Body of pancreas (tissue), 4 donors: ENCODE measurements at regions not wholly inside any gene's neighbourhood (a gene's known extent, or its start where the extent isn't known, plus 50 kb on each side); places are given as distances from the start of the nearest gene placed in this dataset.

Experiments used
- ATAC-seq: fragments of 150-250 bp; one replicate; pipeline ENCODE4 v1.9.1; 2016
- DNase-seq, 4 donors: peaks; one replicate each; pipeline ENCODE4 v3.0.0-alpha.2; 2019
- H3K27ac ChIP-seq, 4 donors: fragments of 200-600 bp; sonication (generic); 1 replicate in 3 of 4; 2 replicates in 1 of 4; pipeline versions ENCODE4 v1.5.1 to v1.6.1; 2016 to 2019; ENCODE audit warnings: mild to moderate bottlenecking in 1 of 4, mixed read lengths in 1 of 4, moderate library complexity in 1 of 4
- H3K27me3 ChIP-seq, 2 donors: fragments of 200-600 bp; sonication (generic); one replicate each; pipeline ENCODE4 v1.6.0; 2016; ENCODE audit warnings: mild to moderate bottlenecking in 1 of 2
- H3K36me3 ChIP-seq, 2 donors: fragments of 200-600 bp; sonication (generic); replicated peaks in 1 of 2; 2 replicates each; pipeline ENCODE4 v1.5.1; 2016; ENCODE audit warnings: low read depth in 2 of 2; ENCODE audit not compliant: insufficient read depth in 1 of 2
- H3K4me1 ChIP-seq: fragments of 200-600 bp; sonication (generic); one replicate; pipeline ENCODE4 v1.6.0; 2016
- H3K4me3 ChIP-seq, 2 donors: fragments of 200-600 bp; sonication (generic); 1 replicate in 1 of 2; 2 replicates in 1 of 2; pipeline ENCODE4 v1.5.1; 2016 to 2019
- H3K9me3 ChIP-seq, 3 donors: fragments of 200-600 bp; sonication (generic); 1 replicate in 2 of 3; 2 replicates in 1 of 3; pipeline ENCODE4 v1.5.1; 2016
- CTCF ChIP-seq, 7 experiments: fragments of 450-650 bp in 4 of 7; fragments of 200-600 bp in 3 of 7; sonication (generic) in 3 of 7; IDR thresholded peaks; one replicate each; pipeline ENCODE4 v1.5.1; 2016 to 2019; ENCODE audit warnings: antibody characterized with exemption in 7 of 7
- POLR2A ChIP-seq, 3 donors: fragments of 450-650 bp; IDR thresholded peaks; one replicate each; pipeline ENCODE4 v1.6.1; 2016; ENCODE audit warnings: antibody characterized with exemption in 3 of 3, mild to moderate bottlenecking in 2 of 3
- WGBS, 2 donors: methylation state at CpG; one replicate each; pipeline ENCODE4 v1.1.5; 2017; 5-methylcytosine and 5-hydroxymethylcytosine counted together
- intact Hi-C: fragments of 100-400 bp; cut with DNase I; formaldehyde crosslinking; loops from one replicate; pipeline ENCODE4 v1.15.1; 2023

- Histone ChIP-seq H3K9me3 (no peaks in the 10 kb centered on the region), H3K4me3 (no peak overlapping the region), H3K27ac (no peak overlapping the region), H3K36me3 (no peaks in the 10 kb centered on the region), H3K4me1 (peaks cover 18% of the 10 kb centered on the region), H3K27me3 (no peaks in the 10 kb centered on the region)
- ATAC-seq (no peak), DNase-seq (no peak)
- TF ChIP-seq CTCF (IDR thresholded peaks at IDR 0.05) (no peak), POLR2A (IDR thresholded peaks at IDR 0.05) (no peak)
- intact Hi-C loops = no loop called here
These were observed 56.5 kb upstream of the BACH1 start for GRCh38 chr21:29242201-29242600.

DNA sequence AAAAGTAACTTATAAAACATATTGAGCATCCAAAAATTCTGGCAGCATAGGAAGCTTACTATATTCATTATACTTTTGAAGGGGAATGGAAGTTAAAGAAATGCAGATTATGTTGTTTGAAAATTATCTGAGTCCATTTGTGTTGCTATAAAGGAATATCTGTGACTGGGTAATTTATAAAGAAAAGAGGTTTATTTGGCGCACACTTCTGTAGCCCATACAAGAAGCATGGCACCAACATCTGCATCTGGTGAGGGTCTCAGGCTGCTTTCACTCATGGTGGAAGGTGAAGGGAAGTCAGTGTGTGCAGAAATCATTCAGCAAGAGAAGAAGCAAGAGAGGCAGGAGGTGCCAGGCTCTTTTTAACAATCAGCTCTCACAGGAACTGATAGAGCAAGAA, 55.5 kb upstream of the BACH1 start:
- H3K4me1 ChIP-seq = peaks cover 8% of the 10 kb centered on the region
- H3K27ac ChIP-seq = no peak overlapping the region
- H3K36me3 ChIP-seq = no peaks in the 10 kb centered on the region
- no peaks in the 10 kb centered on the region for H3K9me3 ChIP-seq
- 97 to 100% methylated on average over 1 of the region's 1 CpG for WGBS, 2 donors
- ATAC-seq = no peak
- H3K27me3 ChIP-seq = no peaks in the 10 kb centered on the region
- intact Hi-C loops = no loop called here
- TF ChIP-seq CTCF (IDR thresholded peaks at IDR 0.05) (no peak), POLR2A (IDR thresholded peaks at IDR 0.05) (no peak)
- no peak for DNase-seq
- no peak overlapping the region for H3K4me3 ChIP-seq

DNA sequence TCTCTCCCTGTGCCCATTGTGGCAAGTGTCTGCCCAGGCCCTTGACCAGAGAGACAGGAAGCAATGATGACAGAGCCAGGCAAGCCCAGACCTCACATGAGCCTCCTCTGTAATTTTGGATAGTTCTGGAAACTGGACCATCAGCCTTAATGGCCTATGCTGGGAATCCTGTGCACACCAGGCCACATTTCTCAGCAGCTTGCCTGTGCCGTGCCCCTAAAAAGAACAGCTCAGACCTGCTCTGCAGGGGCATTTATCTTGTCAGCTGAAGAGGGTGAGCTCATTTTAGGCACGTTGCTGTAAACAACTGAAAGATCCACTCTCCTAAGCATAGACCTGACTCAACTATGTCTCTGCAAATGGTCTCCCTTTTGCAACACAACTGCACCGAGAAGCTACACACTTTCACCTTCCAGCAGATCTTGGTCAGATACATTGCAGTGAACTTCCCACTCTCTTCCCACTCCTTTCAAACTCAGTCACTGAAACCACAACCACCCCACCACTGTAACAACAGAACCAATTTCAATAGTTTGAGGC, 53.5 kb upstream of the BACH1 start:
- no peaks in the 10 kb centered on the region for H3K9me3 ChIP-seq
- WGBS, 2 donors = 36 to 63% methylated on average over 3 of the region's 3 CpGs
- ATAC-seq (peak; percentile 35), DNase-seq (peak in 2 of 4 donors; percentile 20 to 23)
- no peaks in the 10 kb centered on the region for H3K36me3 ChIP-seq
- H3K27ac ChIP-seq = peak overlapping the region in 2 of 4 donors; percentile 2 to 9
- intact Hi-C loops = no loop called here
- H3K27me3 ChIP-seq = no peaks in the 10 kb centered on the region
- H3K4me3 ChIP-seq = no peak overlapping the region
- peaks cover 7% of the 10 kb centered on the region for H3K4me1 ChIP-seq
- no peak for TF ChIP-seq CTCF (IDR thresholded peaks at IDR 0.05)
- TF ChIP-seq POLR2A (IDR thresholded peaks at IDR 0.05) = no peak

- Histone ChIP-seq H3K27ac (no peak overlapping the region), H3K4me1 (peaks cover 7% of the 10 kb centered on the region), H3K9me3 (no peaks in the 10 kb centered on the region), H3K36me3 (no peaks in the 10 kb centered on the region), H3K27me3 (no peaks in the 10 kb centered on the region), H3K4me3 (no peak overlapping the region)
- no peak for TF ChIP-seq CTCF (IDR thresholded peaks at IDR 0.05)
- no peak for TF ChIP-seq POLR2A (IDR thresholded peaks at IDR 0.05)
- ATAC-seq (no peak), DNase-seq (no peak)
- intact Hi-C loops = no loop called here
These were observed 52.9 kb upstream of the BACH1 start for GRCh38 chr21:29245863-29246262.

DNA sequence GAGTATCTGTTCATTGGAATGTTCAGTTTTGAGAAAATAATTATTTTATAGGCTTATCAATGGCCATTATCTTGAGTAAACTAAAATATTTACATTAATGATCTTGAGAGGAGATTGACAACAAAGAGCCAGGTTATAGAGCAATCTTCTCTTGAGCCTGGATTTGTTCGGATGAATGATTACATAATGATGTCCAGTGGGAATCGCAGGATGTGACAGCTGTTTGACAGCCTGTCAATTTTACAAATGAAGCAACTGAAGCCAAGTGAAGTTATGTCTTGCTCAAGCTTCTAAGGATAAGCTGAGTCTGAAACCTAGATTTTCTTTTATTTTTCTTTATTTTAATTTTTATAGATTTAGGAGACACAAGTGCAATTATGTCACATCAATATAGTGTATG, 52.1 kb upstream of the BACH1 start:
- Histone ChIP-seq H3K4me3 (no peak overlapping the region), H3K27ac (no peak overlapping the region), H3K36me3 (no peaks in the 10 kb centered on the region), H3K27me3 (no peaks in the 10 kb centered on the region), H3K9me3 (no peaks in the 10 kb centered on the region), H3K4me1 (peaks cover 7% of the 10 kb centered on the region)
- intact Hi-C loops = no loop called here
- TF ChIP-seq CTCF (IDR thresholded peaks at IDR 0.05) (no peak), POLR2A (IDR thresholded peaks at IDR 0.05) (no peak)
- WGBS, 2 donors = 74 to 82% methylated on average over 2 of the region's 2 CpGs
- no peak for DNase-seq
- ATAC-seq = no peak
